ENCODE measurements at regions not wholly inside any gene's neighbourhood (a gene's known extent, or its start where the extent isn't known, plus 50 kb on each side); places are given as distances from the start of the nearest gene placed in this dataset.

DNA sequence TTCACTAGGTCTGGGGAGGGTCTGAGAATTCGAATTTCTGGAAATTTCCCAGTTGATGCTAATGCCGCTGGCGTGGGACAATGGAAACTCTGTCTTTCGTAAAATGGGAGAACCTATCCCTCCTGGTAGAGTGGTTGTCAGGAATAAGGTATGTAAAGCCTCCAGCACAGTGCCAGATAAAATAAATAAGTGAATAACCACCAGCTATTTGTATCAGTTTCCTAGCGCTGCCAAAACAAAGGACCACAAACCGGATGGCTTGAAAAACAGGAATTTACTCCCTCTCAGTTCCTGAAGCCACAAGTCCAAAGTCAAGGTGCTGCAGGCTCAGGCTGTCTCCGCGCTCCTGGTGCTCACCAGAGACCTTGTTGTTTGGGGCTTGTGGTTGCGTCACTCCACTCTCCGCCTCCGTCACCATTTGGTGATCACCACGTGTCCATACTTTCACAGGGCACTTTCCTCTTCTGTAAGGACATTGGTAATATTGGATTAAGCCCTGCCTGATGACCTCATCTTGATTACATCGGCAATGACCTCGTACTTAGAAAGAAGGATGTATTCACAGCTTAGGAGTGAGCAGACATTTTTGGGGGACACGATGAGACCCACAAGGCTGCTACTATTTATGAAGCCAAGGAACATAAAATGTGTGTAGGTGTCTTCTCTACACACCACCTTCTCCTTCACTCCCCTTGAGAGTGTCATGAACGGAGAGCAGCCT, 428.5 kb downstream of the IRS2 start:
- TF ChIP-seq GATA3 (IDR thresholded peaks at IDR 0.05; ENCODE audit: low read depth, low read length), result no peak
- no peak for TF ChIP-seq GATA2 (IDR thresholded peaks at IDR 0.05; ENCODE audit: low read depth, low read length)

DNA sequence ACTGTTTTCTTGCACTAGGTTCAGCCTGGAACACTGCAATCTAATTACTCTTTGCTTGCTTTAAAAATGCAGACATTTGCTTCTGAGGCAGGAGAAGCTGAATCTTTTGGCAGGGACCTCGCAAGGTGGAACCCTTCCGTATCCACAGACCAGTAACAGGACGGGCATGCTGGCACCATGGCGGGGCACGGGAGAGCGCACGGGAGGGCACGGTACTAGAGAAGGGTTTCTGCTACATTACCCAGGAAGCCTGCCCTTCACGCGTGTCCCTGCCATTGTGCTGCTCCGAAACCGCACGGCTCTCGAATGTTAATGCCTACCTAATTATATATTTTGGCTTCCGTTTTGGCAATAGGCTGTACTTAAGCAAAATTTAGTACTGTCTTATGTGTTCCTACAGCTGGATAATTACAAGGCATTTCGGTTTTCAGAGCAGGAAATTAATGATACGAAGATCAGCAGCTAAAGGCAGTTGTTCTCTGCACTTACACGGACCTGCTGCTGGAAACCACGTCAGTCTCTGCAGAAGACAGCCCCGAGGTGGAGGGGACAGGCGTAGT, 430.4 kb downstream of the IRS2 start:
- no peak for TF ChIP-seq GATA2 (IDR thresholded peaks at IDR 0.05; ENCODE audit: low read depth, low read length)
- TF ChIP-seq GATA3 (IDR thresholded peaks at IDR 0.05; ENCODE audit: low read depth, low read length), result no peak

GRCh38 chr13:109355166-109355565, 431.2 kb downstream of the IRS2 start:
- TF ChIP-seq GATA2 (IDR thresholded peaks at IDR 0.05; ENCODE audit: low read depth, low read length) (no peak), GATA3 (IDR thresholded peaks at IDR 0.05; ENCODE audit: low read depth, low read length) (no peak)

DNA sequence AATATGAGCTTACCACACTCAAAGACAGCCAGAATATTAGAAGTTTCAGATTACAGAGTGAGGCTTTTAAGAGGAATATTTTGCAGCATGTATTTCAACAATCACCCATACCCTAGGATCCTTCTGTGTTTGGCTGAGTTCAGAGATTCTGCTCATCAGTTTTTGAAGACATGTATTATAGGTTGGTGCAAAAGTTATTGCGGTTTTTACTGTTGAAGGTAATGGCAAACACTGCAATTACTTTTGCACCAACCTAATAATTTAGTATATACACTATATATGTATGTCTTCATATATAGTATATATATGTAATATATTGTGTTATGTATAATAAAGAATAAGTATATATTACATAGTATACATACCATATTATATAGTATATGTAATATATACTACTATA, 435.1 kb downstream of the IRS2 start:
- TF ChIP-seq GATA2 (IDR thresholded peaks at IDR 0.05; ENCODE audit: low read depth, low read length) (no peak), GATA3 (IDR thresholded peaks at IDR 0.05; ENCODE audit: low read depth, low read length) (no peak)

DNA sequence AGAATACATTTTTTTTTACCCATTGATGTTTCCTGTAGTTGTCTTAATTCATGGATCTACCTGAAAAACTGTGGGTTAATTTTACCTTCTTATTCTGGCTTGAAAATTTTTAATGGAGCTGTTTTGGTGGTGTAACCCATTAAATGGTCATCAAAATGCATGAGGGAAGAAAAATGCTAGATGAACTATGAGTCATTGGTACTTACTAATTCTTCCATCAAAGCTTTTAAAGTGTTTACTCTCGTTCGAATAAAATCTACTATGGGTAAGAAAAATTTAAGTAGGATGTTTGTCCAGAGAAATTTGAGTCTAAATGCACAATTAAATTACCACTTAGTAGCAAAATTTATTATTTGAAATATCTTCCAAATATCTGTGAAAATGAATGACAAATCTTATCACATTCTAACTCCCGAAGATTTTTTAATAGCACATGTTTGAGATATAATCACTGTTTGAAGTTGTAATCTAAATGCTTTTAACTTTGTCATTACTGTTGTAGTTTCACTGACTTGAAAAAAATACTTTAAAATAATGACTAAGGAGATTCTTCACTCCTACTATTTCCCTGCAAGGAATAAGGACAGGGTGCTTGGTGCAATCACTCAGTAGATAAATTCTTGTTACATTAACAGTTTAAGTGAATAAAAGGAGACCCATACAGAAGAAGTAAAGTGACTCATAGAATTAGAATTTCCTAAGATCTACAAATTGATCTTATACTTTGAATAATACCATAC, 437.7 kb downstream of the IRS2 start:
- no peak for TF ChIP-seq GATA3 (IDR thresholded peaks at IDR 0.05; ENCODE audit: low read depth, low read length)
- TF ChIP-seq GATA2 (IDR thresholded peaks at IDR 0.05; ENCODE audit: low read depth, low read length), result no peak

GRCh38 chr13:109346060-109346459, 440.3 kb downstream of the IRS2 start:
- TF ChIP-seq GATA2 (IDR thresholded peaks at IDR 0.05; ENCODE audit: low read depth, low read length), result no peak; the same call in 1 of the 2 replicates
- TF ChIP-seq GATA3 (IDR thresholded peaks at IDR 0.05; ENCODE audit: low read depth, low read length), result no peak

GRCh38 chr13:109345433-109345941, 440.9 kb downstream of the IRS2 start:
- TF ChIP-seq GATA3 (IDR thresholded peaks at IDR 0.05; ENCODE audit: low read depth, low read length) (peak; percentile 99), GATA2 (IDR thresholded peaks at IDR 0.05; ENCODE audit: low read depth, low read length) (peak; percentile 95)

- TF ChIP-seq GATA3 (IDR thresholded peaks at IDR 0.05; ENCODE audit: low read depth, low read length) (no peak), GATA2 (IDR thresholded peaks at IDR 0.05; ENCODE audit: low read depth, low read length) (no peak)
Observed at GRCh38 chr13:109344552-109345157, 441.7 kb downstream of the IRS2 start.

GRCh38 chr13:109336730-109337129, 449.7 kb downstream of the IRS2 start:
- TF ChIP-seq GATA3 (IDR thresholded peaks at IDR 0.05; ENCODE audit: low read depth, low read length) (no peak), GATA2 (IDR thresholded peaks at IDR 0.05; ENCODE audit: low read depth, low read length) (no peak)

GRCh38 chr13:109333893-109334651, 452.3 kb downstream of the IRS2 start:
- TF ChIP-seq GATA3 (IDR thresholded peaks at IDR 0.05; ENCODE audit: low read depth, low read length), result peak; percentile 91
- TF ChIP-seq GATA2 (IDR thresholded peaks at IDR 0.05; ENCODE audit: low read depth, low read length), result peak; percentile 90

DNA sequence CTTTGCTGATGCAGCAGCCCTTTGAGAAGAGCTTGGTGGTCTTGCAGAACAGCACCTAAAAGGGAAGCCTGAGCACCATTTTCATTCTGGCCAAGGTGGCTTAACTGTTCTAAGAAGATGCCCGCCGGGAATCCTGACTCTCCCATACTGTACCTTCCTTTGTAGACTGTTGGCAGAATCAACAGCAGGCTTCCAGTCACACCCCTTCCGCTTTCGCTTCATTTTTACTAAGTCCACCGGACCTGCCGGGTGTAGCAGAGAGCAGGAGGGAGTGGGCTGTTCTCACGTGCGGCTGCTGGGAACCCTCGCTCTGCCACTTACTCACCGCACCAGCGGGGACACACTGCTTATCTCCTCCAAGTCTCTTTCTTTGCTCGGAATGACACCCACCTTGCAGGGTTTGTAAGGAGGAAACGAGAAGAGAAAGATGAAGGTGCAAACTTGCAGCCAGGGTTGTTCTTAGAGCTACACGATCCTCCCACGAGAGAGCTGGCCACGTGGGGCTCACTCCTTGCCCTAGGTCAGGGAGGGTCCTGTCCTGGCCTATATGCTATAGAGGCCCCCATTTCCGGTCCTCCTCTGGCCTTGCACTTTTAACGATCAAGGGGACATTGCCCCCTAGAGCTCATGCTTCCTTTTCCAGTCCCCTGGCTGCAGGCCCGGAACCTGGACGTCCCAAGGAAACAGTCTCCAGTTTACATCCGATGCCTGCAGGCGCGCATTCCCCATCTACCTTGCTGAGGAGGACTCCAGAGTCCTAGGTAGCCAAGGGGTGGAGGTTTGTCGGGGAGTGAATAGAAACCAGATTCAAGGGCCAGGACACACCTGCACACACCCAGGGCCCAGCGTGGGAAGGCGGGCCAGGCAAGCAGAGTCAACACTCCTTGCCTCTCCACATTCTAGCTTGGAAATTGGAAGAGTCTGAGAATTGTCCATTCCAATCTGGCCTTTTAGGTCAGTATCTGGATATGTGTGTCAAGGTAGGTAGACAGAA, 453.6 kb downstream of the IRS2 start:
- TF ChIP-seq GATA2 (IDR thresholded peaks at IDR 0.05; ENCODE audit: low read depth, low read length) (no peak), GATA3 (IDR thresholded peaks at IDR 0.05; ENCODE audit: low read depth, low read length) (no peak)

DNA sequence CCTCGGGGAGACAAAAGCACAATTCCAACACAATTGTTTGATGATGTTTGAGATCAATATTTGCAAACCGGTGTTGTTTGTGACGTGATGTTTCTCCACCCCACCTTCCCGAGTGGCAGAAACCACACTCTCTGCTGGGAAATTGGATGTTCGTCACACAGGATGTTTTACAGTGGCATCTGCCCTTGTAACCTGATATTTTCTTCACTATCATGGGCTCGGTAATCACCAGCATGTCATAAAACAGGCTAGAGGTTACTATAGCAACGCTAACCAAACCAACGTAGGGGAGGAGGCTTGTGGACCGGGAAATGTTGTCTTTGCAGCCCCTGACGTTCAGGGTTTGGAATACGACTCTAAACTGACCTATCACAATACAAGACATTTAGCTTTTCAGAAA, 454.5 kb downstream of the IRS2 start:
- TF ChIP-seq GATA3 (IDR thresholded peaks at IDR 0.05; ENCODE audit: low read depth, low read length) (no peak), GATA2 (IDR thresholded peaks at IDR 0.05; ENCODE audit: low read depth, low read length) (no peak)
